Small intestine (tissue), 7 donors: ENCODE measurements at regions not wholly inside any gene's neighbourhood (a gene's known extent, or its start where the extent isn't known, plus 50 kb on each side); places are given as distances from the start of the nearest gene placed in this dataset.

Source experiments
- DNase-seq, 2 donors: peaks; one replicate each; pipeline versions ENCODE4 v3.0.0 to v3.0.0-alpha.2; 2013
- FAIRE-seq: peaks from 2 replicates; lab custom pipeline; 2012; peaks lifted over from hg19 to GRCh38; lab: Jason Lieb, UNC
- H3K27ac ChIP-seq, 3 donors: one replicate each; pipeline ENCODE4 v1.5.1; 2013; ENCODE audit warnings: low read length in 2 of 3, mild to moderate bottlenecking in 2 of 3, control low read depth in 1 of 3, inconsistent platforms in 1 of 3, low read depth in 1 of 3, moderate library complexity in 1 of 3
- H3K27me3 ChIP-seq, 3 donors: one replicate each; pipeline ENCODE4 v1.6.1; 2013; ENCODE audit warnings: low read length in 3 of 3, inconsistent platforms in 1 of 3; ENCODE audit not compliant: control insufficient read depth in 3 of 3, insufficient read depth in 3 of 3
- H3K36me3 ChIP-seq, 3 donors: one replicate each; pipeline ENCODE4 v1.6.1; 2013; ENCODE audit warnings: low read length in 3 of 3, inconsistent platforms in 1 of 3, low read depth in 1 of 3, mild to moderate bottlenecking in 1 of 3, moderate library complexity in 1 of 3; ENCODE audit not compliant: control insufficient read depth in 3 of 3, insufficient read depth in 2 of 3
- H3K4me1 ChIP-seq, 3 donors: one replicate each; pipeline ENCODE4 v1.6.1; 2013; ENCODE audit warnings: low read length in 2 of 3, inconsistent platforms in 1 of 3, low read depth in 1 of 3, mild to moderate bottlenecking in 1 of 3, moderate library complexity in 1 of 3; ENCODE audit not compliant: control insufficient read depth in 3 of 3, insufficient read depth in 2 of 3
- H3K4me3 ChIP-seq, 3 donors: one replicate each; pipeline ENCODE4 v1.5.1; 2013; ENCODE audit warnings: low read length in 3 of 3, control low read depth in 1 of 3, inconsistent platforms in 1 of 3, low read depth in 1 of 3, mild to moderate bottlenecking in 1 of 3, moderate library complexity in 1 of 3
- H3K9me3 ChIP-seq, 2 donors: one replicate each; pipeline ENCODE4 v1.6.1; 2013; ENCODE audit warnings: low read depth in 1 of 2, low read length in 1 of 2; ENCODE audit not compliant: control insufficient read depth in 2 of 2, insufficient read depth in 1 of 2
- WGBS, 3 donors: extraction: QIAGEN DNeasy Blood & Tissue Kit; methylation state at CpG; one replicate each; pipeline ENCODE4 v1.1.7; 2013; 5-methylcytosine and 5-hydroxymethylcytosine counted together
- donor health status: healthy with polysubstance abuse.
- donor health status: control.
- donor health status: control.
- donor health status: Bipolar disorder and iron deficiency.
- donor health status: healthy.

DNA sequence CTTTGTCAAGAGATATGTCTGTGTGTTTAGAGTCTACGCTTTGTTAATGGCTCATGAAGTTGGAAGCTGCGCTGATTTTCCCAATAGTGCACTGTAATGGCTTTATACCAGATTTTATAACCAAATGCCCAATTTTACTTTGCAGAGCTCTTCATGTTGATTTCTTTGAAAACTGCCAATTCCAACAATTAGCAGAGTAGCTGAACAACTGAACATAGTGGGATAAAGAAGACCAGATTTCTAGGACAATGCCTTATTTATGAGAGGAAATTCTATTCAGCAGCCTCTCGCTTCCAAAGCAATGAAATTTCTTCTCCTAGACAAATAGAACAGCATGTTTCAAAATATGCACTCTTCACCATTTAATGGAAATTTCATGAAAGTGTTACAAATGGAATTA is 66.9 kb upstream of the PROK2 start:
- Histone ChIP-seq H3K27me3 (peaks cover 0 to 9% (median 3%) of the 10 kb centered on the region in 3 donors), H3K27ac (no peak overlapping the region), H3K4me1 (no peaks in the 10 kb centered on the region), H3K36me3 (no peaks in the 10 kb centered on the region), H3K9me3 (no peaks in the 10 kb centered on the region), H3K4me3 (no peak overlapping the region)
- DNase-seq = no peak
- WGBS, 3 donors = 94 to 96% (median 95%) methylated on average over 3 of the region's 3 CpGs
- FAIRE-seq = no peak

DNA sequence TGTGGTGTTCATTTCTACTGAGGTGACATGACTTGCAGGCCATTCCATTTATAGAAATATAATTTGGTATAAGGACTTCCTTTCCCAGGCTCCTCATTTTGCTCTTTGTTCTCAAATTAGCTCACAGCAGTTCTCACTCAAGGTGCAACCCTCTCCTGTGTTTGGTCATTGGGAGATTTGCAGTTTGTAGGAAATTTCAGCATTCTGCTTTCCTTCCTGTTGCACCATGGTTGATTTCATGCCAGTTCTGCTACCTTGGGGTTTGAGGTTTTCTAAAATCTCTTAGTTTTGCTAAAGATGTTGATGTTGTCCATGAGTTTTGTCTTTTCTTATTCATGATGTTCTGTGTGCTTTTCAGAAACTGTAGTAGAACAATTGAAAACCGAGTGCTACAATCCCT is 65.7 kb upstream of the PROK2 start:
- Histone ChIP-seq H3K4me3 (no peak overlapping the region), H3K9me3 (no peaks in the 10 kb centered on the region), H3K27me3 (peaks cover 0 to 9% (median 3%) of the 10 kb centered on the region in 3 donors), H3K4me1 (no peaks in the 10 kb centered on the region), H3K36me3 (no peaks in the 10 kb centered on the region), H3K27ac (no peak overlapping the region)
- 27 to 59% (median 51%) methylated on average over 1 of the region's 1 CpG for WGBS, 3 donors
- FAIRE-seq (no peak), DNase-seq (no peak)

DNA sequence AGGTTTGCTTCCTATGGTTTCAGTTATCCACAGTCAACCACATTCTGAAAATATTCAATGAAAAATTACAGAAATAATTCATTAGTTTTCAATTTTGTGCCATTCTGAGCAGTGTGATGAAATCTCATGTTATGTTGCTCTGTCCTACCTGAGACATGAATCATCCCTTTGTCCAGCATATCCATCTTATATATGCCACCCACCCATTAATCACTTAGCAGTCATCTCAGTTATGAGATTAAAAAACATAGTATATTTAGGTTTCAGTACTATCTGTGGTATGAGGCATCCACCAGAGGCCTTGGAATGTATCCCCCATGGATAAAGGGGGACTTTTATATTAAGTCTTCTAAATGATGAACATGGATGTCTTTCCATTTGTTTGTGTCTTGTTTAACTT is 64.7 kb upstream of the PROK2 start:
- no peak overlapping the region for H3K27ac ChIP-seq
- no peaks in the 10 kb centered on the region for H3K4me1 ChIP-seq
- DNase-seq = no peak
- H3K27me3 ChIP-seq = peaks cover 0 to 9% (median 3%) of the 10 kb centered on the region in 3 donors
- no peak overlapping the region for H3K4me3 ChIP-seq
- no peaks in the 10 kb centered on the region for H3K36me3 ChIP-seq
- no peaks in the 10 kb centered on the region for H3K9me3 ChIP-seq
- no peak for FAIRE-seq

DNA sequence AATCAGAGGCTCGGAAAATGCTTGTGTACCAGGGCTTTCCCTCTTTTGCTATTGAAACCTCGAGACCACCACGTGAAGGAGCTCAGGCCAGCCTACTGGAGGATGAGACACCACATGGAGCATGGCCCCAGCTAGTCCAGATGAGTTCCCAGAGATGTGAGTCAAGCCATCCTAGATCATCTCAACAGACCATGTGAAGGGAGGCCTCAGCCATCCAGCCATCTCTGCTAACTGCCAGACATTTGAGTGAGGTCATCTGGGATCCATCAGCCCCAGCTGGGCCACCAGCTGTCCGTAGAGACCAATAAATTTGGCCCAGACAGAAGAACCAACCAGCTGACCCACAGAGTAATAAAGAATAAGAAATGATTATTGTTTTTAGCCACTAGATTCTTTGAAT is 62.8 kb upstream of the PROK2 start:
- H3K4me3 ChIP-seq = no peak overlapping the region
- no peak overlapping the region for H3K27ac ChIP-seq
- DNase-seq (no peak), FAIRE-seq (no peak)
- H3K27me3 ChIP-seq = peaks cover 0 to 3% (median 2%) of the 10 kb centered on the region in 3 donors
- H3K4me1 ChIP-seq = no peaks in the 10 kb centered on the region
- WGBS, 3 donors = 40 to 68% (median 41%) methylated on average over 4 of the region's 4 CpGs
- no peaks in the 10 kb centered on the region for H3K36me3 ChIP-seq
- H3K9me3 ChIP-seq = no peaks in the 10 kb centered on the region

DNA sequence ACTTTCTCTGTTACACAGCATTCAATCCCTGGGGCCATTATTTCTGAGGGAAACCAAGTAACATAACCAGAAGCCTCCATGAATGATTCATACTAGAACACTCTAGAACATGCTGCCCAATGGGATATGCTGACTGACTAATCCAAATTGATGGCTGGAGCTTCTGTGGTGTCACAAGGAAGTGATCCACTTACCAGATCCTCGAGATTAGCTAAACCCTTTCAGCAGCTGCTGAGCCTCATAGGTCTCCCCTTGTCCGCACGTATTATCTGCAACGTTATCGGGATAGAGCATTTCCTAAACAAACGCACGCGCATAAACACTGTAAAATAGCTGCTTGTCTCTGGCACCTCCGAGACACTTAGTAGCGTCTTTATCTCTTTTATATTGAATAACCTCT is 61.2 kb upstream of the PROK2 start:
- no peak for DNase-seq
- no peak for FAIRE-seq
- Histone ChIP-seq H3K27me3 (peaks cover 0 to 3% (median 0%) of the 10 kb centered on the region in 3 donors), H3K27ac (no peak overlapping the region), H3K4me1 (no peaks in the 10 kb centered on the region), H3K4me3 (no peak overlapping the region), H3K9me3 (no peaks in the 10 kb centered on the region), H3K36me3 (no peaks in the 10 kb centered on the region)
- WGBS, 3 donors = 78 to 79% (median 78%) methylated on average over 10 of the region's 10 CpGs

DNA sequence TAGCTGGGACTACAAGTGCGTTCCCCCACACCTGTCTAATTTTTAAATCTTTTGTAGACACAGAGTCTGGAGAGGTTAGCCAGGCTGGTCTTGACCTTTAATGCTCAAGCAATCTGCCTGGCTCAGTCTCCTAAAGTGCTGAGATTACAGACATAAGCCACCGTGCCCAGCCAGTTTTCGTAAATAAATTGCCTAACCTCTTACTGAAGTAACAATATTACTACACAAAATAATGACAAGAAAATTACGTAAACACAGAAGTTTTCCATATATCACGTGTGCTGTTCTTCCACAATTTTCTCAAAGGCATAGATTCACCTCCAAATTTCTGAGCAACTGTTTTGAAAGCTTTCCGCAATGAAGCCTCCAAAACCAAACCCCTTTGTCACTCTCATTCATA is 58.1 kb upstream of the PROK2 start:
- DNase-seq (no peak), FAIRE-seq (no peak)
- H3K9me3 ChIP-seq = no peaks in the 10 kb centered on the region
- no peaks in the 10 kb centered on the region for H3K36me3 ChIP-seq
- 82 to 92% (median 85%) methylated on average over 6 of the region's 6 CpGs for WGBS, 3 donors
- no peaks in the 10 kb centered on the region for H3K27me3 ChIP-seq
- H3K27ac ChIP-seq = no peak overlapping the region
- H3K4me3 ChIP-seq = no peak overlapping the region
- no peaks in the 10 kb centered on the region for H3K4me1 ChIP-seq

DNA sequence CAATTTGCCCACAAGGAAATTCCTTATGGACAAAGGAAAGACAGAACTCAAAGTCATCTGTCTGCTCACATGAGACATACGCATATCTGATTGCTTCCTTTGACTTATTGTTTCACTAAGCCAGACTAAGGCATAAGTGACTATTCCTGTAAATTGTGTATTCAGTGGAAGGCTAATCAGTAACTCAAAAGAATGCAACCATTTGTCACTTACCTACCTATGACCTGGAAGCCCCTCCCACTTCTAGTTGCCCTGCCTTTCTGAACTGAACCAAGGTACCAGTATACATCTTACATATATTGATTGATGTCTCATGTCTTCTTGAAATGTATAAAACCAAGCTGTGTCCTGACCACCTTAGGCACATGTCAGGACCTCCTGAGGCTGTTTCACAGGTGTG is 53.5 kb upstream of the PROK2 start:
- DNase-seq (no peak), FAIRE-seq (no peak)
- H3K9me3 ChIP-seq = no peaks in the 10 kb centered on the region
- H3K27me3 ChIP-seq = no peaks in the 10 kb centered on the region
- H3K36me3 ChIP-seq = no peaks in the 10 kb centered on the region
- no peak overlapping the region for H3K27ac ChIP-seq
- 92 to 96% (median 95%) methylated on average over 1 of the region's 1 CpG for WGBS, 3 donors
- no peak overlapping the region for H3K4me3 ChIP-seq
- no peaks in the 10 kb centered on the region for H3K4me1 ChIP-seq
